CD4-positive, alpha-beta T cell treated with Interleukin-6 at 100 ng/mL for 8 hours (primary cell): ENCODE measurements at regions not wholly inside any gene's neighbourhood (a gene's known extent, or its start where the extent isn't known, plus 50 kb on each side); places are given as distances from the start of the nearest gene placed in this dataset.
"Not testable (repeated sequence)": the region's sequence is repeated elsewhere in the genome, so short reads cannot be mapped to it uniquely, and the experiment has no call there.

Source experiments
- DNase-seq: peaks from one replicate; pipeline ENCODE4 v3.0.0-alpha.2; 2020; ENCODE audit warnings: mixed read lengths, low spot score

- no peak for DNase-seq
Observed at GRCh38 chr1:208717525-208717924, 473.3 kb upstream of the PLXNA2 start.

- no peak for DNase-seq
Observed at GRCh38 chr1:208722592-208722991, 478.4 kb upstream of the PLXNA2 start.

- no peak for DNase-seq
Observed at GRCh38 chr1:208724079-208724478, 479.9 kb upstream of the PLXNA2 start.

- DNase-seq, result no peak
Observed at GRCh38 chr1:208728815-208729214, 484.6 kb upstream of the PLXNA2 start.

- DNase-seq, result no peak
Observed at GRCh38 chr1:208731981-208732821, 488.0 kb upstream of the PLXNA2 start.

GRCh38 chr1:208737161-208737560 is 493.0 kb upstream of the PLXNA2 start:
- no peak for DNase-seq

GRCh38 chr1:208737922-208738321 is 493.7 kb upstream of the PLXNA2 start:
- DNase-seq, result no peak

GRCh38 chr1:208739636-208740035 is 495.5 kb upstream of the PLXNA2 start:
- DNase-seq, result not testable (repeated sequence)

- DNase-seq, result no peak
Observed at GRCh38 chr1:208741296-208741695, 497.1 kb upstream of the PLXNA2 start.

GRCh38 chr1:208743361-208743760 is 499.2 kb upstream of the PLXNA2 start:
- no peak for DNase-seq

GRCh38 chr1:208747979-208748378 is 503.8 kb upstream of the PLXNA2 start:
- no peak for DNase-seq

GRCh38 chr1:208748387-208749165 is 504.4 kb upstream of the PLXNA2 start:
- DNase-seq, result no peak

GRCh38 chr1:208756339-208756981 is 512.3 kb upstream of the PLXNA2 start:
- no peak for DNase-seq

- DNase-seq, result no peak
Observed at GRCh38 chr1:208757846-208758245, 513.7 kb upstream of the PLXNA2 start.

GRCh38 chr1:208759255-208759654 is 515.1 kb upstream of the PLXNA2 start:
- no peak for DNase-seq

- no peak for DNase-seq
Observed at GRCh38 chr1:208763971-208764370, 519.8 kb upstream of the PLXNA2 start.

GRCh38 chr1:208766832-208767231 is 522.6 kb upstream of the PLXNA2 start:
- DNase-seq, result no peak

GRCh38 chr1:208767816-208768215 is 523.6 kb upstream of the PLXNA2 start:
- no peak for DNase-seq

- no peak for DNase-seq
Observed at GRCh38 chr1:208772891-208773290, 528.7 kb upstream of the PLXNA2 start.

GRCh38 chr1:208775841-208776240 is 531.7 kb upstream of the PLXNA2 start:
- DNase-seq, result no peak

- no peak for DNase-seq
Observed at GRCh38 chr1:208778417-208778816, 534.2 kb upstream of the PLXNA2 start.

GRCh38 chr1:208781391-208782045 is 537.3 kb upstream of the PLXNA2 start:
- DNase-seq, result no peak
